Right kidney (tissue), 1 donor: ENCODE measurements at regions not wholly inside any gene's neighbourhood (a gene's known extent, or its start where the extent isn't known, plus 50 kb on each side); places are given as distances from the start of the nearest gene placed in this dataset.
"Not testable (repeated sequence)": the region's sequence is repeated elsewhere in the genome, so short reads cannot be mapped to it uniquely, and the experiment has no call there.

Experiments
- DNase-seq: peaks from one replicate; pipeline ENCODE4 v3.0.0-alpha.2; 2016

GRCh38 chrX:131595120-131595519, 51.2 kb downstream of the OR13H1 start:
- no peak for DNase-seq

GRCh38 chrX:131607792-131608369, 64.0 kb downstream of the OR13H1 start:
- DNase-seq = no peak

GRCh38 chrX:131609480-131609879, 65.6 kb downstream of the OR13H1 start:
- no peak for DNase-seq

DNA sequence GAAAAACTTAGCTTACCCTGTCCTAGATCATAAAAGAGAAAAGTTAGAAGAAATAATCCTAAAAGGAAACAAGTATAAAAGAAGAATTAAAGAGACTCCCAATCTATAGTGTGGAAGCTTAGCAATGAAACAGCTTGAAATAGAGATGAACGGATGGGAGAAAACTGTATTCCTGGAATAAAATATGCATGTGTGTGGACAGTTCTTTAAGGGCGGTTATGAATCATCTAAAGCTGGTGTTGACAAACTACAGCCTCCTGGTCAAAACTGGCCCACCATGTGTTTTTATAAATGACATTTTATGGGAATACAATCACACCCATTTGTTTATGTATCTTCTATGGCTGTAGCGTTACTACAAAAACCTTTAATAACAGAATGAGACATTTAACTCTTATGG, 69.4 kb downstream of the OR13H1 start:
- no peak for DNase-seq

DNA sequence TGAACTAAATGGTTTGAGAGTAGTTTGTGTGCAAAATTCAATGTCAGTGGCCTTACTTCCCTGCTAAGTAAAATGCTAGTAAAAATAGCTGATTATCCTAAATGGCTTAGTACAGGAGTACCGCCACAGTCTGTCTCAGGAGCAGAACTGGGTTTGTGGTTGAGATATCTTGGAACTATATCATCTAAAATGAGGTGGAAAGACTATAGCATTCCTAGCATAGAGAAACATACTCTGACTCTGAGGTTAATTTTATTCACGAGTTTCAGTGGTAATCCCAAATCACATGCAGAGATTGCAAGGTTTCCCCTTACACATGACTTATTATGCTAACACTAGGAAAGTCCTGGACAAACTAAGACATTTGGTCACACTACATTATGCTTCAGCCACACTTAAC, 70.4 kb downstream of the OR13H1 start:
- DNase-seq = no peak

GRCh38 chrX:131617182-131617581, 73.3 kb downstream of the OR13H1 start:
- no peak for DNase-seq

DNA sequence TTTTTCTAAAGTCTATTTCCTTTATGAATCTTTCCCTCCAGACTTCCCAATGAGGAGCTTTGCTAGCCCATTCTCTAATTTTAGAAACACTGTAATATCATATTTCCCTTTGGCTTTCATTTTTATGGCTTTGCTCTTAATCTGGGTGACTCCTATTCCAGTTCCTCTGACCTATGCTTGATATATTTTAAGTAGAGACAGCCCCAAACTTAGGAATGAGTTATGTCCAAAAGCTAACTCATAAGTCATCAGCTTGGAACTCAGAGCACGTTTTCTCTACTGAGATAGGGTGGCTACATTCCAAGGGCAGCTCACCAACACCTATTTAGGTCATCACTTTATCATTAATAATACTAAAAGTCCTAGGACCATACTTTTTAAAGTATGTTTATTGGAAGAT, 77.8 kb downstream of the OR13H1 start:
- no peak for DNase-seq

DNA sequence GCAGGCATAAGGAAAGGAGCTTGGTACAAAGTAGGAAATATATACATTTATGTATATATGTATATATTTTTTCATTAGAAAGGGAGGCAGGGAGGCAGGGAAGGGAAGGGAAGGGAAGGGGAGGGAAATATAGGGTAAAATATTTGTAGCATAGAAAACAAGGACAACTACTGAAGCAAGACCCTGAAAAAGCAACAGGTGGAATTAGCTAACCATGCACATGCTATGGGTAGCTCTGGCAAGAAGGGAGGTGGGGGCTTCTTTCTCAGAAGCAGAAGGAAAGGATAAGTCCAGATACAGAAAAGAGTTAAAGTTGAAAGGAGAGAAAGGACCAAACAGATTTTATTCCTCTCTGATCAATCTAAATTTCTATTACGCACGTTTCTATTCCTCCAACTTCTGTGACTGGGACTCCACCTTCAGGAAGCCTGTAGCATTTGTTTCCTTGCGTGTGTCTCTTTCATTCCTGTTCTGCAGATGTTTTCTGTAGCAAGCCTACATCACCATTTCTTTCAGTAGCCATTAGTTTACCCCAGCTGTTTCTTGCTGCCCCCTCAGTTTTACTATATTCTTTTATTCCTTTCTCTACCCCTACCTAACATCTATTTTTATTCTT, 82.9 kb downstream of the OR13H1 start:
- DNase-seq = no peak

GRCh38 chrX:131630534-131630933, 86.7 kb downstream of the OR13H1 start:
- DNase-seq = no peak

GRCh38 chrX:131633285-131633917, 89.5 kb downstream of the OR13H1 start:
- DNase-seq = no peak

- DNase-seq = no peak
Measured at GRCh38 chrX:131634900-131635299, 91.0 kb downstream of the OR13H1 start.

DNA sequence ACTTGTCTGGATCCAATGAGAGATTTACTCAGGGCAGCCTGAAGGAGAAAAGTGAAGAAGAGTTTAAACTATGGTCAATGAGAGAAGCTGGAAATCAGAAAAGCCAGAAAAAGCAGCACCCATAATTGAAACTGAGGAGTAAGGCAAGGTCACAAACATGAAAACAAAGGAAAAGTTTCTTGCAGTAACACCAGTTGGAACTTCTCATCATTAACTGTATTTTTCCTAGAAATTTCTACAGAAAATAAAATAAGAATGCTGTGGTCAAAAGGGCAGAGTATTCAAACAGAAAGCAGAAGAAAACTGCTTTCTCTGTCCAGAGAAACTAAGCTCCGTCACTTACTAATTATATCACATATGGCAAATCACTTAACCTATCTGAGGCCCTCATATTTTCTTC, 102.2 kb downstream of the OR13H1 start:
- no peak for DNase-seq

DNA sequence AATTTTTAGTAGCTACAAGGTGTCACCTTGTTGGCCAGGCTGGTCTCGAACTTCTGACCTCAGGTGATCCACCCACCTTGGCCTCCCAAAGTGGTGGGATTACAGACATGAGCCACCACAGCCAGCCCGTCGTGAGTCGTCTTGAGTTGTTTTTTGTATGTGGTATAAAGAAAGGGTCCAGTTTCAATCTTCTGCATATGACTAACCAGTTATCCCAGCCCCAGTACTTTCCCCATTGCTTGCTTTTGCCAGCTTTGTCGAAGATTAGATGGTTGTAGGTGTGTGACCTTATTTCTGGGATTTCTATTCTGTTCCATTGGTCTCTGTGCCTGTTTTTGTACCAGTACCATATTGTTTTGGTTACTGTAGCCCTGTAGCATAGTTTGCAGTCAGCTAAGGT, 105.9 kb downstream of the OR13H1 start:
- DNase-seq = no peak

DNA sequence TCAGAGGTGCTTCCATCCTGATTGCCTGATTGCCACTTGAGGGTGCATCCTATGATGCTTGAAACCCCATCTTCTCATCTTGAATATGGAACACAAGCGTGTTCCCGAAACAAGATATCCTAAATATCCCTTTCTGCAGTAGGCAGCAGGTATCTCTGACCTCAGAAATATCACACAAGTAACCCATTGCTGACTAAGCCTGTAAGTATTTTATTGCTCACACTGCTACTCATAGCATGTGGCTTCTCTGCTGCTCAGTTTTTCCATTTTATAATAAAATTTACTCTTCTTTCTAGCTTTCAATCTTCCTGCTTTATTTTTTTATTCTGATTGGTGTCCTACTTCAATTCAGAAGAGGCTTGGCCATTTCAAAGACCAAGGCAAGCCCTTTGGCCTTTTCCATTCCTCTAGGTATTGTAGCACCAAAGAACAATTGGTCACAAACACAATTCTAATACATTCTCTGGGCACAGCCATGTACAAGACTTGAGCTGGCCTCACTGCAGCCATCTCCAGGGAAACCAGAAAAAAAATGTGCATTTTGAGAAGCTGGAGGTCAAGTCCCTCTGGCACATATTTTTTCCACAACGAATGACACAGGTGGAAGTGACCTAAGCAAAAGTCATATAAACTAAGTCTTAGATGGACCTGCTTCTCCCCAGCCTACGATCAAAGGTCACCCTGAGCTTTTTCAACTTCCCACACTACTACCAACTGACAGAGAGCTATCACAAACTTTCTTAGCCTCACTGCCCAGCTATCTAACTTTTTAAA, 107.0 kb downstream of the OR13H1 start:
- DNase-seq = no peak

DNA sequence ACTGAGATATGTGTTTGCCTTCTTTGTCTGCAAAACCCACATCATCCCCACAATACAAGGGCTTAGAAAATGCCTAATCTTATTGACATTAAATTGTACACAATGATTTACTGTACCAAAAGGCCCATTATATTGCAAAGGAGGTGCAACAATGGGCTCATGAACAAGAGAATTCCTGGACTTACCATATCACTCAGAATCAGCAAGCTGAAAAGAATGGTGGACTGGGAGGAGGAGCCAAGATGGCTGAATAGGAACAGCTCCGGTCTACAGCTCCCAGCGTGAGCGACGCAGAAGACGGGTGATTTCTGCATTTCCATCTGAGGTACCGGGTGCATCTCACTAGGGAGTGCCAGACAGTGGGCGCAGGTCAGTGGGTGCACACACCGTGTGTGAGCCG, 119.9 kb downstream of the OR13H1 start:
- DNase-seq = not testable (repeated sequence)

GRCh38 chrX:131671735-131672134, 127.9 kb downstream of the OR13H1 start:
- no peak for DNase-seq

GRCh38 chrX:131675596-131676194, 131.8 kb downstream of the OR13H1 start:
- DNase-seq = no peak

DNA sequence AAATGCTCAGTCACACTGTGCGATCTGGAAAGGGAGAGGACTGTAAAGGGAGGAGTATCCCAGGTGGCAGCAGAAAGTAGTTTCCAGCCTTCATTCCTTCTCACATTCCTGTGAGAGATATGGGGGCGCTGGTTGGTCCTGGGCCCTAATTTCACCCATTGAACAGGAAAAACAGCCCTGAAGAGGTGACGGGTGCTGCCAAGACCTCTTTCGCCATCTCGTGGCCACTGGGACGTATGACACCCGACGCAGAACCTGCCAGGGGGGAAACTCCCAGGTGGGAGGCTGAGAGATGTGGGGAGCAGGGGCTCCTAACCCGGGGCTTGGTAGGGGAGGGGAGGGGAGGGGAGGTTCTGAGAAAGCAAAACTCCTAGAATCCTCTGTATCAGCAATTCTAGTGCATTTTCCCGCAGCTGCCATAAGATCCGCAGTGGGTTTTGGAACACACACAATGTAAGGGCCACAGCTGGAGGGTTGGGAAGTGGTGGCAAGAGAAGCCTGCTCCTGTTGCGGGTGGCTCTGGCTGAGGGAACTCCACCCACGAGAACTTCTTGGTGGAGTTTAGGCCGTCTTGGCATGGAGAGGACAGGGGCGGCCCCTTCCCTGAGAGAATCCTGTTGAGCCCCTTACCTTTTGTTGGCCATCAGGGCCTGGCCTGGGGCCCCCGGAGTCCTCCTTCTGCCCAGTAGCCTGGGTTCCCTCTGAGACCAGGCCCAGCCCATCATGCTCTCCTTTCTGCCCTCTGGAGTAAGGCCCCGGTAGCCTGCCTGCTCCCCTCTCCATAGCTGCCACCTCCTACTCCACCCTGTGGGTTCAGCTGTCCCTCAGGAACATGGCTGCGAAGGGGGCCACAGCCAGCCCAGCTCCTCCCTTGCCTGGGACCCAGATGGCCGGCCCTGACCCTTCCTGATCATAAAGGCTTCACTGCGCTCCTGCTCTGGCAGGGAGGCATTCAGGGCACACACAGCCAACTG, 134.1 kb downstream of the OR13H1 start:
- no peak for DNase-seq

- DNase-seq = not testable (repeated sequence)
Measured at GRCh38 chrX:131682735-131683134, 138.9 kb downstream of the OR13H1 start.

- no peak for DNase-seq
Measured at GRCh38 chrX:131693359-131693758, 149.5 kb downstream of the OR13H1 start.

GRCh38 chrX:131696989-131697388, 153.1 kb downstream of the OR13H1 start:
- not testable (repeated sequence) for DNase-seq

DNA sequence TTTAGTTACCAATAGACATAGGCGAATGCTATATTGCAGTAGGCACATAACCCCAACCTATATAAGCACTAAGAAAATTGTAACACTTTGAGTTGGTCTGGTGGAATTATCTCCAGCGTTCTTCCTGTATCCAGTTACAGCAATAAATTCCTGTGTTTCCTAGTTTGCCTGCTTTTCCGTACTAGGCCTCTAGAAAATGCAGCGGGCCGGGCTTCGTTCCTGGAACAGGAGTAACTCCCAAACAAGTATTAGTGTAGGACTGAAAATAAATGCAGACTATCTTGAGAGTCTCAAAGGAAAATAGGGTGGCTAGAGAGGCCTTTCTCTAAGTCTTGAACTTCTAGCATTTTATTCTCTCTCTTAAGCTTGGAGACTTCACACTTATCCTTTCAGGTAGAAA, 159.8 kb downstream of the OR13H1 start:
- DNase-seq = no peak
